Astrocyte (in vitro differentiated cells and primary cell): ENCODE measurements at regions not wholly inside any gene's neighbourhood (a gene's known extent, or its start where the extent isn't known, plus 50 kb on each side); places are given as distances from the start of the nearest gene placed in this dataset.

Experiments used
- DNase-seq: peaks from one replicate; pipeline ENCODE4 v3.0.0-alpha.2; 2010; ENCODE audit warnings: low read depth
- FAIRE-seq: peaks from 2 replicates; lab custom pipeline; 2011; peaks lifted over from hg19 to GRCh38; lab: Jason Lieb, UNC
- H2AFZ ChIP-seq: 2 replicates; pipeline ENCODE4 v1.6.0; 2012; ENCODE audit warnings: low read depth, low read length, inconsistent platforms
- H3K27ac ChIP-seq: 2 replicates; pipeline ENCODE4 v1.5.1; 2011; ENCODE audit warnings: low read depth, low read length, inconsistent platforms
- H3K27me3 ChIP-seq: 2 replicates; pipeline ENCODE4 v1.6.0; 2011; ENCODE audit warnings: low read length, inconsistent platforms; ENCODE audit not compliant: insufficient read depth
- H3K36me3 ChIP-seq: 2 replicates; pipeline ENCODE4 v1.5.1; 2011; ENCODE audit warnings: low read length, inconsistent platforms; ENCODE audit not compliant: insufficient read depth
- H3K4me1 ChIP-seq: 2 replicates; pipeline ENCODE4 v1.5.1; 2011; ENCODE audit warnings: low read length, inconsistent platforms; ENCODE audit not compliant: insufficient read depth
- H3K4me2 ChIP-seq: 2 replicates; pipeline ENCODE4 v1.6.0; 2012; ENCODE audit warnings: low read length, inconsistent platforms
- H3K4me3 ChIP-seq: 2 replicates; pipeline ENCODE4 v1.5.1; 2011; ENCODE audit warnings: low read depth, mild to moderate bottlenecking, low read length, inconsistent platforms; ENCODE audit not compliant: insufficient read depth
- H3K79me2 ChIP-seq: 2 replicates; pipeline ENCODE4 v1.6.0; 2012; ENCODE audit warnings: mild to moderate bottlenecking, low read length, inconsistent platforms; ENCODE audit not compliant: insufficient read depth
- H3K9ac ChIP-seq: 2 replicates; pipeline ENCODE4 v1.6.0; 2012; ENCODE audit warnings: mild to moderate bottlenecking, low read length, inconsistent platforms
- H3K9me3 ChIP-seq: 2 replicates; pipeline ENCODE4 v1.5.1; 2012; ENCODE audit warnings: low read depth, mild to moderate bottlenecking, low read length, inconsistent platforms; ENCODE audit not compliant: insufficient read depth
- H4K20me1 ChIP-seq: 2 replicates; pipeline ENCODE4 v1.6.0; 2012; ENCODE audit warnings: low read length, inconsistent platforms; ENCODE audit not compliant: insufficient read depth
- H3K27ac Mint-ChIP-seq: one replicate; pipeline ENCODE4 v1.8.0; 2021; ENCODE audit warnings: mild to moderate bottlenecking, mixed read lengths; ENCODE audit not compliant: unreplicated experiment
- H3K27me3 Mint-ChIP-seq: one replicate; pipeline ENCODE4 v1.8.0; 2021; ENCODE audit warnings: low read depth, mixed read lengths; ENCODE audit not compliant: unreplicated experiment
- H3K36me3 Mint-ChIP-seq: one replicate; pipeline ENCODE4 v1.8.0; 2021; ENCODE audit warnings: low read depth, mixed read lengths; ENCODE audit not compliant: unreplicated experiment
- H3K4me1 Mint-ChIP-seq: one replicate; pipeline ENCODE4 v1.8.0; 2021; ENCODE audit warnings: low read depth, mixed read lengths; ENCODE audit not compliant: unreplicated experiment
- H3K4me3 Mint-ChIP-seq: one replicate; pipeline ENCODE4 v1.8.0; 2021; ENCODE audit warnings: mild to moderate bottlenecking, moderate library complexity, mixed read lengths; ENCODE audit not compliant: unreplicated experiment
- H3K9me3 Mint-ChIP-seq: one replicate; pipeline ENCODE4 v1.8.0; 2021; ENCODE audit warnings: mild to moderate bottlenecking, mixed read lengths; ENCODE audit not compliant: unreplicated experiment
- CTCF ChIP-seq: IDR thresholded peaks from 2 replicates; pipeline ENCODE4 v1.5.1; 2011; ENCODE audit warnings: low read depth, mild to moderate bottlenecking, inconsistent platforms, low read length, moderate library complexity; ENCODE audit not compliant: insufficient read depth
- EZH2 ChIP-seq: IDR thresholded peaks from 2 replicates; pipeline ENCODE4 v1.6.1; 2012; ENCODE audit warnings: mild to moderate bottlenecking, low read length, inconsistent platforms; ENCODE audit not compliant: insufficient read depth

GRCh38 chr7:98526059-98526458, 91.0 kb upstream of the NPTX2 start:
- no peak overlapping the region for H3K4me3 Mint-ChIP-seq
- Histone ChIP-seq H3K27ac (no peak overlapping the region), H3K79me2 (no peaks in the 10 kb centered on the region), H3K27me3 (no peaks in the 10 kb centered on the region), H3K4me2 (no peak overlapping the region), H3K4me3 (no peak overlapping the region), H3K4me1 (no peaks in the 10 kb centered on the region), H2AFZ (no peak overlapping the region), H3K9ac (no peak overlapping the region), H4K20me1 (no peaks in the 10 kb centered on the region), H3K36me3 (no peaks in the 10 kb centered on the region), H3K9me3 (peaks cover 3% of the 10 kb centered on the region)
- H3K27ac Mint-ChIP-seq, result no peak overlapping the region
- H3K9me3 Mint-ChIP-seq, result peaks cover 18% of the 10 kb centered on the region
- DNase-seq, result no peak
- peaks cover 15% of the 10 kb centered on the region for H3K27me3 Mint-ChIP-seq
- H3K4me1 Mint-ChIP-seq, result peaks cover 8% of the 10 kb centered on the region
- H3K36me3 Mint-ChIP-seq, result peaks cover 1% of the 10 kb centered on the region
- TF ChIP-seq EZH2, result no peak
- no peak for TF ChIP-seq CTCF
- FAIRE-seq, result no peak

- Histone ChIP-seq H3K9ac (no peak overlapping the region), H2AFZ (no peak overlapping the region), H4K20me1 (no peaks in the 10 kb centered on the region), H3K27me3 (no peaks in the 10 kb centered on the region), H3K27ac (no peak overlapping the region), H3K9me3 (peaks cover 3% of the 10 kb centered on the region), H3K36me3 (no peaks in the 10 kb centered on the region), H3K4me3 (no peak overlapping the region), H3K4me2 (no peak overlapping the region), H3K4me1 (no peaks in the 10 kb centered on the region), H3K79me2 (no peaks in the 10 kb centered on the region)
- FAIRE-seq, result no peak
- H3K4me1 Mint-ChIP-seq, result peaks cover 8% of the 10 kb centered on the region
- H3K27me3 Mint-ChIP-seq, result peaks cover 21% of the 10 kb centered on the region
- H3K4me3 Mint-ChIP-seq, result no peak overlapping the region
- no peak for TF ChIP-seq EZH2
- no peak for TF ChIP-seq CTCF
- H3K9me3 Mint-ChIP-seq, result peaks cover 16% of the 10 kb centered on the region
- peaks cover 1% of the 10 kb centered on the region for H3K36me3 Mint-ChIP-seq
- H3K27ac Mint-ChIP-seq, result no peak overlapping the region
- no peak for DNase-seq
These were observed 95.9 kb upstream of the NPTX2 start for GRCh38 chr7:98521089-98521692.

GRCh38 chr7:98520356-98520951, 96.6 kb upstream of the NPTX2 start:
- FAIRE-seq (no peak), DNase-seq (no peak)
- H3K4me2 ChIP-seq, result no peak overlapping the region
- H2AFZ ChIP-seq, result no peak overlapping the region
- no peaks in the 10 kb centered on the region for H3K79me2 ChIP-seq
- no peak overlapping the region for H3K4me3 Mint-ChIP-seq
- H3K4me1 Mint-ChIP-seq, result peaks cover 8% of the 10 kb centered on the region
- no peaks in the 10 kb centered on the region for H3K4me1 ChIP-seq
- H3K36me3 ChIP-seq, result no peaks in the 10 kb centered on the region
- peaks cover 21% of the 10 kb centered on the region for H3K27me3 Mint-ChIP-seq
- peaks cover 3% of the 10 kb centered on the region for H3K9me3 ChIP-seq
- H3K36me3 Mint-ChIP-seq, result peaks cover 1% of the 10 kb centered on the region
- no peaks in the 10 kb centered on the region for H3K27me3 ChIP-seq
- no peak overlapping the region for H3K27ac ChIP-seq
- TF ChIP-seq CTCF, result no peak
- no peak for TF ChIP-seq EZH2
- peaks cover 16% of the 10 kb centered on the region for H3K9me3 Mint-ChIP-seq
- no peak overlapping the region for H3K9ac ChIP-seq
- no peaks in the 10 kb centered on the region for H4K20me1 ChIP-seq
- H3K27ac Mint-ChIP-seq, result no peak overlapping the region
- H3K4me3 ChIP-seq, result no peak overlapping the region
